Skeletal muscle satellite cell (primary cell): ENCODE measurements at regions not wholly inside any gene's neighbourhood (a gene's known extent, or its start where the extent isn't known, plus 50 kb on each side); places are given as distances from the start of the nearest gene placed in this dataset.

Source experiments
- H3K27me3 ChIP-seq: 2 replicates; pipeline ENCODE4 v1.7.0; 2013; ENCODE audit warnings: low read length; ENCODE audit not compliant: control insufficient read depth, insufficient read depth
- H3K36me3 ChIP-seq: 2 replicates; pipeline ENCODE4 v1.7.0; 2013; ENCODE audit warnings: mild to moderate bottlenecking, control low read depth, low read length; ENCODE audit not compliant: insufficient read depth
- H3K4me1 ChIP-seq: 2 replicates; pipeline ENCODE4 v1.7.0; 2013; ENCODE audit warnings: low read length; ENCODE audit not compliant: control insufficient read depth, insufficient read depth
- H3K4me2 ChIP-seq: 2 replicates; pipeline ENCODE4 v1.7.0; 2013; ENCODE audit warnings: mild to moderate bottlenecking, low read length
- H3K4me3 ChIP-seq: 2 replicates; pipeline ENCODE4 v1.7.0; 2013; ENCODE audit warnings: low read length
- H3K9ac ChIP-seq: 2 replicates; pipeline ENCODE4 v1.7.0; 2013; ENCODE audit warnings: mild to moderate bottlenecking, low read depth, low read length, moderate library complexity
- H3K9me3 ChIP-seq: replicated peaks from 2 replicates; pipeline ENCODE4 v1.7.0; 2013; ENCODE audit warnings: mild to moderate bottlenecking, control low read depth, low read length

GRCh38 chr7:28231176-28231575 lies 50.6 kb upstream of the JAZF1 start:
- no peak overlapping the region for H3K4me3 ChIP-seq
- H3K27me3 ChIP-seq, result no peaks in the 10 kb centered on the region
- H3K9ac ChIP-seq, result no peak overlapping the region
- no peaks in the 10 kb centered on the region for H3K4me1 ChIP-seq
- no peak overlapping the region for H3K4me2 ChIP-seq
- no peaks in the 10 kb centered on the region for H3K9me3 ChIP-seq
- no peaks in the 10 kb centered on the region for H3K36me3 ChIP-seq

- no peaks in the 10 kb centered on the region for H3K4me1 ChIP-seq
- H3K36me3 ChIP-seq, result no peaks in the 10 kb centered on the region
- H3K9ac ChIP-seq, result no peak overlapping the region
- H3K27me3 ChIP-seq, result no peaks in the 10 kb centered on the region
- H3K4me3 ChIP-seq, result no peak overlapping the region
- H3K9me3 ChIP-seq, result no peaks in the 10 kb centered on the region
- no peak overlapping the region for H3K4me2 ChIP-seq
These were observed 56.0 kb upstream of the JAZF1 start for GRCh38 chr7:28236560-28236959.

GRCh38 chr7:28237363-28237762 lies 56.8 kb upstream of the JAZF1 start:
- H3K4me3 ChIP-seq, result no peak overlapping the region
- H3K36me3 ChIP-seq, result no peaks in the 10 kb centered on the region
- H3K4me2 ChIP-seq, result no peak overlapping the region
- H3K9me3 ChIP-seq, result no peaks in the 10 kb centered on the region
- no peak overlapping the region for H3K9ac ChIP-seq
- no peaks in the 10 kb centered on the region for H3K4me1 ChIP-seq
- H3K27me3 ChIP-seq, result no peaks in the 10 kb centered on the region

GRCh38 chr7:28239823-28240204 lies 59.2 kb upstream of the JAZF1 start:
- Histone ChIP-seq H3K9me3 (no peaks in the 10 kb centered on the region), H3K36me3 (no peaks in the 10 kb centered on the region), H3K27me3 (no peaks in the 10 kb centered on the region), H3K4me2 (no peak overlapping the region), H3K4me3 (no peak overlapping the region), H3K9ac (no peak overlapping the region), H3K4me1 (no peaks in the 10 kb centered on the region)

- Histone ChIP-seq H3K9me3 (no peaks in the 10 kb centered on the region), H3K4me1 (no peaks in the 10 kb centered on the region), H3K4me2 (no peak overlapping the region), H3K27me3 (no peaks in the 10 kb centered on the region), H3K9ac (no peak overlapping the region), H3K36me3 (no peaks in the 10 kb centered on the region), H3K4me3 (no peak overlapping the region)
These were observed 59.9 kb upstream of the JAZF1 start for GRCh38 chr7:28240481-28240880.

- Histone ChIP-seq H3K4me1 (no peaks in the 10 kb centered on the region), H3K4me3 (no peak overlapping the region), H3K4me2 (no peak overlapping the region), H3K27me3 (no peaks in the 10 kb centered on the region), H3K9ac (no peak overlapping the region), H3K9me3 (no peaks in the 10 kb centered on the region), H3K36me3 (no peaks in the 10 kb centered on the region)
These were observed 63.3 kb upstream of the JAZF1 start for GRCh38 chr7:28243861-28244260.

DNA sequence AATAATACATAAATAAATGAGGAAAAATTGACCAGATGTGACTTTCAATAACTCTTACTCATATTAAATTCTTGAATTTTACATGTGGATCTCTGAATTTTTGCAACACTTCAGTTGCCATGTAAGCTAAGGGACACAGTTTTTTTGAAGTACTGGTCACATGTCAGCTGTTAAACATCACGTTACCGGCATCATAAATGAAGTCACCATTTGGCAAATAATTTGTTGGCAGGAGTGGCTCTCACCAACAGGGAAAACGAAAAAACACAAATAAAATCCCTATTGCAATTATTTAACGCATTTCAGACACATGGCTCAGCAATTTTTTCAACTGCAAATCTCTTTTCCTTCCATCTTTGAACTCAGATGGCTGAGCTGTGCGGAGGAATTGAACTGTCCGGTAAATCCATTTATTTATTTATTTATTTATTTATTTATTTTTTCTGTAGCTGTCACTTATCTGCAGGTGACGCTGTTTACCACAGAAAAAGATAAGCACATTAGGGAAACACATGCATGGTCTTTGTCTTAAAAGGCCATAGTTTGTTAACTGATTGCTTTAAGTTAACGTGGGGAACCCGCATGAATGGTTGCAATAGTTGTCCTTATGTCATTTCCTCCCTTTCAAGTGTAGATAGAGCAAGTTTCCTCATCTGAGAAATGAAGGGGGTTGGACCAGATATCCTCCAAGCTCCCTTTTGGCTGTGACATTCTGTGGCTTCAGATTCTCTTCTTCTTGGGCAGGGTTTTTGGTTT lies 64.7 kb upstream of the JAZF1 start:
- H3K9ac ChIP-seq, result no peak overlapping the region
- no peak overlapping the region for H3K4me3 ChIP-seq
- no peaks in the 10 kb centered on the region for H3K36me3 ChIP-seq
- no peaks in the 10 kb centered on the region for H3K27me3 ChIP-seq
- no peaks in the 10 kb centered on the region for H3K4me1 ChIP-seq
- no peak overlapping the region for H3K4me2 ChIP-seq
- no peaks in the 10 kb centered on the region for H3K9me3 ChIP-seq

DNA sequence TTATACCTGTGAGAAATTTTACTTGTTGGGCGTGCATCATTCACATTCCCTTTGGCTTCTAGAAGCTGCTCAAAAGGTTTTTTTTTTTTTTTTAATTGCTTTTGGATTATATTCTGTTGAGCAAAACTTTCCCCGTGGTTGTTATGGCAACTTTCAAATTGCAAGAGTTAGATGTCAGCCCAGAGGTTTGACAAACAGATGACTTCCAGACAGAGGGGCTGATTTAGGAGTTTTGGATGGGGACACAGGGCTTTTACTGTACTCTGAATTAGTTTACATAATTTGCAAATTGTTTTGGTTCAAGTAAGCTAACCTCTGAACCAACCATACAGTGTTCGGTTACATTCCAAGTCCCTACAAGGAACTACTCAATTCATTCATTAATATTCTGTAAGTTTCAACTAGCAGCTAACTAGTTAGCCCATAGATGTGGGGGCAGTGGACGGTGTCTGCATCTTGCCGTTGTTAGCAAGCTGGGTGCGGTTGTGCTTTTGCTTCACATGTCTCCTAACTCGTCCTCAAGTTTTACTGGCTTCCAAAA lies 66.4 kb upstream of the JAZF1 start:
- no peak overlapping the region for H3K4me2 ChIP-seq
- H3K9ac ChIP-seq, result no peak overlapping the region
- no peaks in the 10 kb centered on the region for H3K36me3 ChIP-seq
- no peaks in the 10 kb centered on the region for H3K27me3 ChIP-seq
- no peak overlapping the region for H3K4me3 ChIP-seq
- H3K4me1 ChIP-seq, result no peaks in the 10 kb centered on the region
- no peaks in the 10 kb centered on the region for H3K9me3 ChIP-seq

- Histone ChIP-seq H3K4me3 (no peak overlapping the region), H3K4me2 (no peak overlapping the region), H3K36me3 (no peaks in the 10 kb centered on the region), H3K9me3 (no peaks in the 10 kb centered on the region), H3K27me3 (peaks cover 39% of the 10 kb centered on the region), H3K4me1 (no peaks in the 10 kb centered on the region), H3K9ac (no peak overlapping the region)
These were observed 77.6 kb upstream of the JAZF1 start for GRCh38 chr7:28258240-28258639.

- peaks cover 39% of the 10 kb centered on the region for H3K27me3 ChIP-seq
- no peaks in the 10 kb centered on the region for H3K36me3 ChIP-seq
- H3K9me3 ChIP-seq, result no peaks in the 10 kb centered on the region
- no peak overlapping the region for H3K4me3 ChIP-seq
- H3K4me1 ChIP-seq, result no peaks in the 10 kb centered on the region
- H3K4me2 ChIP-seq, result no peak overlapping the region
- no peak overlapping the region for H3K9ac ChIP-seq
These were observed 80.4 kb upstream of the JAZF1 start for GRCh38 chr7:28260969-28261368.

DNA sequence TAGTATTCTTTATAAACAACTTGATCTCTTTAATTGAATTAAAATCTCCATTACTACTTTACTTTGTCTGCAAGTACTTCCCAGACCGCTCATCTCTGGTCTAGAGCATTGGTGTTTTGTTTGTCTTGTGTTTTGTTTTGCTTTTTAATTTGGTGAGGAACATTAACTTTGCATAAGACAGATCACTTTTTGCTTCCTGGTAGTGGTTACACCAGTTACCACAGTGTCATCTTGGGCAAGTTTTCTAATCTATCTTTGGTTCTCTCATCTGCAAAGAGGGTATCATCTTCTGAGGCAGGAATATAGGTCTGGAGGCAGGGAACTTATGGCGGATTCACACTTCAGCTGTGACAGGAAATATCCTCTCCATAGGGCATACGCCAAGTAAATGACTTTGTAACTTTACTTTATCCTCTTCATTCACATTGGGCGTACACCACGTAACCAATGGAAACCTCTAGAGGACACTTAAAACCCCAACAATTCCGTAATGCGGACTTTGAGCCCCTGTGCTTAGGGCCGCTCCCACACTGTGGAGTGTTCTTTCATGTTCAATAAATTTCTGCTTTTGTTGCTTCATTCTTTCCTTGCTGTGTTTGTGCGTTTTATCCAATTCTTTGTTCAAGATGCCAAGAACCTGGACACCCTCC lies 83.2 kb upstream of the JAZF1 start:
- peaks cover 27% of the 10 kb centered on the region for H3K27me3 ChIP-seq
- no peaks in the 10 kb centered on the region for H3K36me3 ChIP-seq
- no peaks in the 10 kb centered on the region for H3K9me3 ChIP-seq
- H3K4me2 ChIP-seq, result no peak overlapping the region
- H3K4me3 ChIP-seq, result no peak overlapping the region
- H3K4me1 ChIP-seq, result no peaks in the 10 kb centered on the region
- no peak overlapping the region for H3K9ac ChIP-seq

GRCh38 chr7:28266402-28266801 lies 85.8 kb upstream of the JAZF1 start:
- H3K4me3 ChIP-seq, result no peak overlapping the region
- peaks cover 6% of the 10 kb centered on the region for H3K27me3 ChIP-seq
- no peaks in the 10 kb centered on the region for H3K36me3 ChIP-seq
- no peak overlapping the region for H3K9ac ChIP-seq
- no peak overlapping the region for H3K4me2 ChIP-seq
- no peaks in the 10 kb centered on the region for H3K9me3 ChIP-seq
- no peaks in the 10 kb centered on the region for H3K4me1 ChIP-seq
